Nucleus accumbens (tissue), 56 donors: ENCODE measurements at regions not wholly inside any gene's neighbourhood (a gene's known extent, or its start where the extent isn't known, plus 50 kb on each side); places are given as distances from the start of the nearest gene placed in this dataset.

Experiments used
- DNase-seq, 56 donors: peaks; one replicate each; lab custom pipeline; 2025; lab: John Stamatoyannopoulos, UW

DNA sequence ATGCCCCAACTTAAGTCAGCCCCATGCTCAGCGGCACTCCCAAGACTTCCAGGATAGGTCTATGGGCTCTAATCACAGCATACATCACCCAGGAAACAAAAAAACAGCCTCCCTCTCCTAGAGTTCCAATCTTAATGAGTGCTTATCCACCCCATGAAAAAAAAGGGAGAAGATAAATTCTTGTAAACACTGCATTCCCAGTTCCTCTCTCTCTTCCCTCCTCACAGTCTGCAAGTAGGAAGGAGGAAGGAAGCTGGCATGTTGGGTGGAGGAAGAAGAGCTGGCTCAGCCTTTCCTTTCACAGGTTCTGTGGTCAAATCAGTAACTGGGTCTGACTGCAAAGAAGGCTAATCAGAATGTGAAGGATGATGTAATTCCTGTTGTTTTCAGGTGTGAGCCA lies 69.9 kb upstream of the ZC3H11B start:
- DNase-seq, result peak in 1 of 56 donors; percentile 6

DNA sequence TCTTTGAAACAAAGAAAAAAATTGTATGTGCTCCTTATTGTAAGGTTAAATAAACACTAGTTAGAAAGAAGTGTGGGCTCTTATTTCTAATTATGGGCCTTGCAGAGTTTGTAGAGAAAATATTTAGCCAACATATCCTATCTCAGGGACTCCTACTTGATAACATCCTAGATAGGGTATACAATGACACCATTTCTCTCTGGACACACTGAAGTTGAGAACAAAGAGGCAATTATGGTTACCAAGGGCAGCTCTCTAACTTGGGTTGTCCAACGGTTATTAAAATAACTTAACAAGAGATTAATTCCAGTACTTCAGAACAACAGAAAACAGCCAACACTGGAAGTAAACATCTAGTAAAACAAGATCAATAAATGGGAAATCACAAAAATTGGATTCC lies 69.0 kb upstream of the ZC3H11B start:
- DNase-seq, result no peak

DNA sequence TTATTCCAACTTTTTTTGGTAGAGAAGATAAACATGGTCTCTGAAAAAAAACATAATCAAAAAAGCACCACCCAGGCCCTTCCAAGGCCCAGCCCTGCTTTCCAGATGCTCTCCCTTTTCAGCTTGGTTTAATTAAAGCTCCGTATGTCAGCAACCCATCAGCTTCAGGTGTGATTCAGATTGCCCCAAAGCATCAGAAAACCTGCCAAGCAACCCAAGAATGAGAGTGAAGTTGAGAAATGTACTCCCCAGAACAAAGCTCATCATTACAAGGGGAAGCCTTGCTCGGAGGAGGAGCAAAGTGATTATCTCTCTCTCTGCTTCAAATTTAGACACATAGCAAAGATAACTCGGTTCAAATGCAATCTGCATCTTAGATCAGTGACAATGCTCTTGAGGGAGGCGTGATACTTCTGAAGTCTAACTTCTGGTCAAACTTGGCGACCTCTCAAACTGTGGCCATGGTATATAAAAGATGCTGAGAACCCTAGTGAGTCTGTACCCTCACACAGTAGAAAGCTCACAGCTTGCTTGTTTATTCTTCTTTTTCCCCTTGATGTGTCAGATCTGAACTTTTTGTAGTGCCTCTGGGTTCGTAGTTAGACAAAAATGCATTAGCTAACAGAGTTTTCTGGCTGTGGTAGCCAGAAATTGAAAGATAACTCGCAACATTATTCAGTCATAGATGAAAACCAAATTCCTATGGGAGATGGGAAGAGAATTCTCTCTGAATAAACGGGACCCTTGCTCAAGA lies 63.3 kb upstream of the ZC3H11B start:
- DNase-seq, result no peak

DNA sequence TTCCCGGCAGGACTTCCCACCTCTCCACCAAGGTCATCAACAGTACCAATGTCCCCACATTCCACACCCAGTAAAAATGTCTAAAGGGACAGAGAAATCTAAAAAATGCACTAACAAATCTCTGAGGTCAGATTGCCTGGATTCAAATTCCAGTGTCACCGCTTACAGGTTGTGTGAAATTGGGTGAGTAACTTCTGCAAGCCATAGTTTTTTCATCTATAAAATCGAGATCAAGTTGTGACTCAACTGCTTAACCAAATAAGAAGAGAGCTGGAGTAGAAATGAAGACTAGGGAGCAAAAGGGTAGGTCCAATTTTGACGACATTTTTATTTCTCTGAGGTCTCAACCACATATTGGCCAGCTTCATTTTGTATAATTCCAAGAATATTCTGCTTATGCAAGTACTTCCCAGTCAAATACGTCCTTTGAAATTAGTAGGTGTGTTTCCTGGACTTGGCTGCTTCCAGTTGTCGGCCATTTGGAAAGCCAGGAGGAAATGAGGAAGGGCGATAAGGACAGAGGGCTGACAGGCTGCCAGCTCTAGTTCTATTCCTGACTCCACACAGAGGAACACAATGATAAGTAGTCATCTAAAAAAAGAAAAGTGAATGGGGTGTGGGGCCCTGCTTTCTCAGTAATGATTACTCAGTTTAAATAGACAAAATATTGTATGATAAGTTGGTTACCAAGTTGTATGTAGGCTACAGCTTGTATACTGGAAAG lies 57.7 kb upstream of the ZC3H11B start:
- DNase-seq, result no peak

DNA sequence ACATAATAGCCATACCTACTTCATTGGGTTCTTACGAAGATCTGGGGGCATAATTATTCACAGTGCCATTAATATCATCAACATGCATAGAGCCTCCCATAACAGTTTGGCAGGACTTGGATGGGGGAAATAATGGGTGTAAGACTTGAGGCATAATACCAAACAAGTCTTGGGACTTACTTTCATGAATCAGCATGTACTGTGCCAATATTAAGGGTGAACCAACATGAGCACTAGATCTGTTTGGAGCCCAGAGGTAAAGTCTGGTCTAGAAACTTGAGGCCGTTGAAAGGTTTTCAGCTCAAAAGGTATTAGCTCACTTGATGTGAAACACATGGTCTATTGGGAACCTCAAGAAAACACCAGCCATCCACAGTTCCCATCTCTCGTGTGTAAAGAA lies 56.7 kb upstream of the ZC3H11B start:
- DNase-seq, result no peak

DNA sequence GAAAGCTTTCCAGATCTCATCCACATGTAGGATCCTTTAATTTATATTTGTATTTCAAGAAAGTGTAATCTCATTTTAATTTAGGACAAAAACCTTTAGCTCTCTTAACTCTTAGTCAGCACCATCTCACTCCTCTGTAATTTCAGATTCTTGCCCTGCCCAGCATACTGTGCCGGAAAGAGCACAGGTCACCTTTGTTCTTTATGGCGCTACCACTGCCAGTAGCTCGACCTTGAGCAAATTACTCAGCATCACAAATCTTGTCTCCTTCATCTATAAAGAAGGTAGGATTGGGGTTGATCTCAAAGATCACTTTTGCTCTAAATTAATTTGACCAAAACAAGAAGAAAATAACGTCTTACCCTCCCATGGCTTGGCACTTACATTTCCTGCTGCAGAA lies 56.1 kb upstream of the ZC3H11B start:
- DNase-seq, result no peak

DNA sequence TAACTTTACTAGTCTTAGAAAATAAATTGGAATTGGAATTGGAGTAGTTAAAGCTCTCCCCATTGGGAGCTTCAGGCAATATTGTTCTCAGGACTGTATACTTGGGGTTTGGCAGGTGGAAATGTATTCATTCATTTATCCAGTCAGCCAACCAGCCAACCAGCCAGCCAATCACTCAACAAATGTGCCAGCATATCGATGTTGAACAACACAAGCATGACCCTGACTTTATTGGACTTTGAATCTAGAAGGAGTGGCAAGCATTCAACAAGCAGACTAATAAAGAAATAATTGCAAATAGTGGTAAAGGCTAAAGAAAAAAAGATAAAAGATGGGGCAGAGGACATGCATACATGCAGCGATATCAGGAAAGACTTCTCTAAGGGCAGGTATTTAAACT lies 55.5 kb upstream of the ZC3H11B start:
- no peak for DNase-seq

DNA sequence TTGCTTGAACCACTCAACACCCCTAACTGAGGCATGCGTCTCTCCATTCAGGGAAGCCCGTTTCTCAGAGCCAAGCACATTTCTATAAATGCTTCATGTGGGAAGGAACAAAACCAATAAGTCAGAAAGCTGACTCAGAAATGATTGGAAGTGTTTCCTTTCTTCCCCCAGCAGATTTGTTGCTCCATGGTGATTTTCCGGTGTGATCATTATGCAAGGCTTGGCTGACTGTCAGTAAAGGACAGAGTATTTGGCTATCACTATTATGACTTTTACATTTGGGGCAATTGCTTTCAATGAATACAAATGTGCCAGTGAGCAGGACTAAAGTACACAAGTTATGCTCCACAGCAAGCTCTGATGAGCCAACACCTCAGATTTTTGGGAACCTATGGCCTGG lies 53.3 kb upstream of the ZC3H11B start:
- no peak for DNase-seq

DNA sequence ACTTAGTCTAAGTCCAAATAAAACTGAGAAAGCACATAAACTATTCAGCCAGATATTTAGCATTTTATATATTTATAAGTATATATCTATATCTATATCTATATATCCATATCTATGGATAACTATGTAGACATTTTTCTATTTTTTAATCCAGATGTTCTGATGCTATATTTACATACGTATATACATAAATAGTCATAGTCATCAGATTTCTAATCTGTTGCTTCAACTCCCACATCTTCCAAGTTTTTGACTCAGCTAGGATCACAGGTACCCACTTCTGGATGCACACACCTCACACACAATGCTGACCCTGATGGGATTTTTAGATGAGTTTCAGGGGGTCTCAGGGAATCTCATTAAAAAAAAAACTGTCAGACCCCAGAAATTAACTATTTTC lies 52.2 kb upstream of the ZC3H11B start:
- DNase-seq, result no peak

DNA sequence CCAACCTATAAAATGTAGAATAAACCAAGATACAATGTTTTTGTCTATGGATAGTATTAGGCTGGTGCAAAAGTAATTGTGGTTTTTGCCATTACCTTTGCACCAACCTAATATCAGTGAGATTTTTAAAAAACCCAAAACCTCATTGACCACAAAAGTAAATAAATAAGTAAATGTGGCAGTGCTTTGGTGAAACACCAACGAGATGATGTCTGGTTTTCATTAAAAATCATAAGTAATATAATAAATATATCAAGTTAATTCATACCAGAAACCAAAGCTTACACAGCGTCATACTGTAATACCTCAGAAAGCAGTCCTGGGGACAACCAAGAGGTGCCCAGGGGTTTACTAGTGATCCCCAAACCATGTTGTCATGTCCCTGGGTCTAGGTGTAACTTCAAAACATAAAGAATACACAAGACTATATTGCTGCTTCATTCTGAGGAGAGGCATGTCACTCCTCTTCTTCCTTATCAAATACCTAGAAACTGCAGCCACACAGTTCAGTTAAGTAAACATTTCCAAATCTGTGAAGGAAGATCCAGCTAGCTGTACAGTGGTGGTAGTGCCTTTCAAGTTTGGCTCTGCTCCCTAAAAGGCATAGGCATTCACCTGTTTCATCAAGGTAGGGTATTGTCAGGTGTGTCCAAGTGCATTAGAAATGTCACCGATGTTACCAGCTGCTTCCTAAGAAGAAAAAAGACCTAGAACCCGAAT lies 51.6 kb upstream of the ZC3H11B start:
- DNase-seq, result no peak
